IMR-90 (cell line): ENCODE measurements at regions not wholly inside any gene's neighbourhood (a gene's known extent, or its start where the extent isn't known, plus 50 kb on each side); places are given as distances from the start of the nearest gene placed in this dataset.

Experiments used
- MXI1 ChIP-seq: IDR thresholded peaks from 2 replicates; pipeline ENCODE4 v1.6.1; 2012; ENCODE audit warnings: low read depth, mild to moderate bottlenecking, low read length, moderate library complexity, borderline replicate concordance
- POLR2A ChIP-seq: IDR thresholded peaks from 2 replicates; pipeline ENCODE4 v1.6.1; 2012; ENCODE audit warnings: mild to moderate bottlenecking, low read depth, low read length
- RAD21 ChIP-seq: IDR thresholded peaks from 2 replicates; pipeline ENCODE4 v1.6.1; 2012; ENCODE audit warnings: low read length, improper control_type of control experiment
- TF ChIP-seq, protein P1 (sequence below): conservative IDR thresholded peaks from 2 replicates; pipeline ENCODE4 v1.5.1; 2012; ENCODE audit warnings: mild to moderate bottlenecking, low read depth, low read length, improper control_type of control experiment
- TF ChIP-seq, protein P2 (sequence below): fragments of 150-350 bp; IDR thresholded peaks from 2 replicates; pipeline ENCODE4 v1.6.1; 2017; ENCODE audit warnings: mild to moderate bottlenecking, antibody characterized with exemption, low read length, low read depth

DNA sequence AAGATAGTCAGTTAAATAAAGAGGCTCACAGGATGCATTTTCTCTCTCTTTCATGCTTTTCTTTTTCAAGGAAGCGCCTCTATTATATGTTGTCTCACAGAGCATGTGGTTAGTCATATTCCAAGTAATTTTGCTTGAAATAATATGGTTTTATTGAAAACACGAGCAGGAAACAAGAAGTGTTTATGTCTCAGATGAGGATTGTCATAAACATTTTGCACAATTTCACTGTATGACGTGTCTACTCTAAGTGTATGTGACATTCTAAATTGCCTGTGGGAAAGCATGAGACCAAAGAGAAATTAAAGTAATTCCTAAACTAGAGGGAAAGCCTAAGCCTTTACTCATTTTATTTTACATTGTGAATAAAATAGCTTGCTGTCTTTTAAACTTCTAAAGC is 818.6 kb downstream of the EPHA3 start:
- TF ChIP-seq, protein P1, sequence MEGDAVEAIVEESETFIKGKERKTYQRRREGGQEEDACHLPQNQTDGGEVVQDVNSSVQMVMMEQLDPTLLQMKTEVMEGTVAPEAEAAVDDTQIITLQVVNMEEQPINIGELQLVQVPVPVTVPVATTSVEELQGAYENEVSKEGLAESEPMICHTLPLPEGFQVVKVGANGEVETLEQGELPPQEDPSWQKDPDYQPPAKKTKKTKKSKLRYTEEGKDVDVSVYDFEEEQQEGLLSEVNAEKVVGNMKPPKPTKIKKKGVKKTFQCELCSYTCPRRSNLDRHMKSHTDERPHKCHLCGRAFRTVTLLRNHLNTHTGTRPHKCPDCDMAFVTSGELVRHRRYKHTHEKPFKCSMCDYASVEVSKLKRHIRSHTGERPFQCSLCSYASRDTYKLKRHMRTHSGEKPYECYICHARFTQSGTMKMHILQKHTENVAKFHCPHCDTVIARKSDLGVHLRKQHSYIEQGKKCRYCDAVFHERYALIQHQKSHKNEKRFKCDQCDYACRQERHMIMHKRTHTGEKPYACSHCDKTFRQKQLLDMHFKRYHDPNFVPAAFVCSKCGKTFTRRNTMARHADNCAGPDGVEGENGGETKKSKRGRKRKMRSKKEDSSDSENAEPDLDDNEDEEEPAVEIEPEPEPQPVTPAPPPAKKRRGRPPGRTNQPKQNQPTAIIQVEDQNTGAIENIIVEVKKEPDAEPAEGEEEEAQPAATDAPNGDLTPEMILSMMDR = no peak
- TF ChIP-seq MXI1 (no peak), POLR2A (no peak), RAD21 (no peak)
- TF ChIP-seq, protein P2, sequence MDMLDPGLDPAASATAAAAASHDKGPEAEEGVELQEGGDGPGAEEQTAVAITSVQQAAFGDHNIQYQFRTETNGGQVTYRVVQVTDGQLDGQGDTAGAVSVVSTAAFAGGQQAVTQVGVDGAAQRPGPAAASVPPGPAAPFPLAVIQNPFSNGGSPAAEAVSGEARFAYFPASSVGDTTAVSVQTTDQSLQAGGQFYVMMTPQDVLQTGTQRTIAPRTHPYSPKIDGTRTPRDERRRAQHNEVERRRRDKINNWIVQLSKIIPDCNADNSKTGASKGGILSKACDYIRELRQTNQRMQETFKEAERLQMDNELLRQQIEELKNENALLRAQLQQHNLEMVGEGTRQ = no peak
